Gastroesophageal sphincter (tissue), 4 donors: ENCODE measurements at regions not wholly inside any gene's neighbourhood (a gene's known extent, or its start where the extent isn't known, plus 50 kb on each side); places are given as distances from the start of the nearest gene placed in this dataset.

Source experiments
- ATAC-seq: fragments of 150-250 bp; one replicate; pipeline ENCODE4 v1.9.1; 2016; ENCODE audit warnings: mild to moderate bottlenecking, moderate library complexity
- H3K27ac ChIP-seq, 4 donors: fragments of 200-600 bp; sonication (generic) in 3 of 4; 1 replicate in 3 of 4; 2 replicates in 1 of 4; pipeline ENCODE4 v1.5.1; 2016 to 2019
- H3K27me3 ChIP-seq: fragments of 200-600 bp; sonication (generic); one replicate; pipeline ENCODE4 v1.5.1; 2019
- H3K36me3 ChIP-seq, 2 donors: fragments of 200-600 bp; sonication (generic); one replicate each; pipeline ENCODE4 v1.5.1; 2019; ENCODE audit warnings: control low read depth in 1 of 2
- H3K4me1 ChIP-seq, 3 donors: fragments of 200-600 bp; sonication (generic); 1 replicate in 2 of 3; 2 replicates in 1 of 3; pipeline ENCODE4 v1.5.1; 2016 to 2019; ENCODE audit warnings: control low read depth in 2 of 3
- H3K4me3 ChIP-seq, 2 donors: fragments of 200-600 bp; sonication (generic); one replicate each; pipeline ENCODE4 v1.5.1; 2019; ENCODE audit warnings: mild to moderate bottlenecking in 1 of 2, moderate library complexity in 1 of 2
- H3K9me3 ChIP-seq, 3 donors: fragments of 200-600 bp; sonication (generic); one replicate each; pipeline ENCODE4 v1.5.1; 2017 to 2019; ENCODE audit warnings: control low read depth in 2 of 3
- CTCF ChIP-seq, 4 experiments: fragments of 200-600 bp in 2 of 4; fragments of 450-650 bp in 2 of 4; sonication (generic) in 1 of 4; IDR thresholded peaks; one replicate each; pipeline ENCODE4 v1.5.1; 2017 to 2019; ENCODE audit warnings: antibody characterized with exemption in 4 of 4, mild to moderate bottlenecking in 2 of 4, moderate library complexity in 2 of 4
- EP300 ChIP-seq: sonication (generic); formaldehyde crosslinking; IDR thresholded peaks from one replicate; pipeline ENCODE4 v1.6.1; 2017; ENCODE audit warnings: antibody characterized with exemption, mild to moderate bottlenecking
- POLR2A ChIP-seq, 2 donors: fragments of 450-650 bp; IDR thresholded peaks; one replicate each; pipeline ENCODE4 v1.6.1; 2017; ENCODE audit warnings: antibody characterized with exemption in 2 of 2, mild to moderate bottlenecking in 2 of 2, moderate library complexity in 1 of 2
- POLR2AphosphoS5 ChIP-seq: sonication (generic); formaldehyde crosslinking; IDR thresholded peaks from one replicate; pipeline ENCODE4 v1.6.1; 2017; ENCODE audit warnings: antibody characterized with exemption
- WGBS, 2 donors: methylation state at CpG; one replicate each; pipeline ENCODE4 v1.1.5; 2018; ENCODE audit warnings: low coverage in 1 of 2; 5-methylcytosine and 5-hydroxymethylcytosine counted together

DNA sequence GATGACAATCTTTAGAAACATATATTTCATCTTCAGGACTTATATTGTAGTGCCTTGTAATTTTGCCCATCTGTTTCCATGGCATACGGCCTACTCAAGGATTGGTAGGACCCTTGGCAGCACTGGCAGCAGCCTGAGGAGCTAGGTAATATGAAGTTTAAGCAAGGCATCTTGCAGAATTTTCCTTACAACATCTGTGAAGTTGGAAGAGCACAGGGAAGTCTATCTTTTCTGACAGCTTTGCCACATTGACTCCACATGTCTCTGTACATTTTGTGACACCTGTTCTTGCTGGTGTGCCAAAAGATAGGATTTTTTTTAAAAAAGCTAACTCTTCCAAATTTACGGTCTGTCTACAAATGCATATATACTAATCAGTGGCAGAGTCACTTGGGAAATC is 1235.2 kb downstream of the PCDH7 start:
- Histone ChIP-seq H3K36me3 (no peaks in the 10 kb centered on the region), H3K4me3 (no peak overlapping the region), H3K9me3 (no peaks in the 10 kb centered on the region), H3K27me3 (no peaks in the 10 kb centered on the region), H3K4me1 (no peaks in the 10 kb centered on the region), H3K27ac (no peak overlapping the region)
- WGBS, 2 donors: 84 to 88% methylated on average over 2 of the region's 2 CpGs
- no peak for TF ChIP-seq POLR2A (IDR thresholded peaks at IDR 0.05)
- TF ChIP-seq CTCF (IDR thresholded peaks at IDR 0.05): no peak
- no peak for TF ChIP-seq POLR2AphosphoS5
- TF ChIP-seq EP300: no peak
- no peak for ATAC-seq

DNA sequence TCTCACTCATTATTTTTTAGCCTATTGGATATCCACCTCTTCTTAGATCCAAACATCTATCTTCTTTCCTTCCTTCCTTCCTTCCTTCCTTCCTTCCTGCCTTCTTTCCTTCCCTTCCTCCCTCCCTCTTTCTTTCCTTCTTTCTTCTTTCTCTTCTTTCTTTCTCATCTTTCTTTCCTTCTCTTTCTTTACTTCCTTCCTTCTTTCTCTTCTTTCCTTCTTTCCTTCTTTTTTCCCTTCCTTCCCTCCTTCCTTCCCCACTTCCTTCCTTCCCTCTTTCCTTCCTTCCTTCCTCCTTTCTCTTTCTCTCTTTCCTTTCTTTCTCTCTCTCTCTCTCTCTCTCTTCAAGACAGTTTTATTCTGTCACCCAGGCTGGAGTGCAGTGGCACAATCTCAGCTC is 1239.8 kb downstream of the PCDH7 start:
- Histone ChIP-seq H3K4me1 (no peaks in the 10 kb centered on the region), H3K27me3 (no peaks in the 10 kb centered on the region), H3K4me3 (no peak overlapping the region), H3K36me3 (no peaks in the 10 kb centered on the region), H3K27ac (no peak overlapping the region), H3K9me3 (no peaks in the 10 kb centered on the region)
- TF ChIP-seq CTCF (IDR thresholded peaks at IDR 0.05): no peak
- TF ChIP-seq POLR2AphosphoS5: no peak
- no peak for TF ChIP-seq EP300
- TF ChIP-seq POLR2A (IDR thresholded peaks at IDR 0.05): no peak
- no peak for ATAC-seq

DNA sequence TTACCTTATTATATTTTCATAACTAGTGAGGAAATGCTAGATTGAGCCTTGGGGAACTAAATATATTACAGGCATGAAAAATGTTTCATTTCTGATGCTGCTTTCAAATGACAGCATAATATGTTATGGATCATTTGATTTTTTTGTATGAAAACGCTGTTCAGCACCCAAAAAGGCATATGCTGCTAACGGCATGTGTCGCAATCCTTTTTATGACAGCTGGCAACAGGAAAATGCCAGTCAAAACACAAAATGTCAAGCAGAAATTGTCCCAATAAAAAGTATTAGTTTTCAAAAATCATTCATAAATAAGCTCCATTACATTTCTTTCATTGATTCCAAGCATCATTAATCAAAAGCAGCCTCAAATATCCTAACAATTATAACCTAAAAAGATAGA is 1244.5 kb downstream of the PCDH7 start:
- Histone ChIP-seq H3K4me1 (no peaks in the 10 kb centered on the region), H3K9me3 (no peaks in the 10 kb centered on the region), H3K27ac (no peak overlapping the region), H3K36me3 (no peaks in the 10 kb centered on the region), H3K27me3 (no peaks in the 10 kb centered on the region), H3K4me3 (no peak overlapping the region)
- 64 to 65% methylated on average over 3 of the region's 3 CpGs for WGBS, 2 donors
- no peak for ATAC-seq
- TF ChIP-seq POLR2AphosphoS5 (no peak), POLR2A (IDR thresholded peaks at IDR 0.05) (no peak), CTCF (IDR thresholded peaks at IDR 0.05) (no peak), EP300 (no peak)

DNA sequence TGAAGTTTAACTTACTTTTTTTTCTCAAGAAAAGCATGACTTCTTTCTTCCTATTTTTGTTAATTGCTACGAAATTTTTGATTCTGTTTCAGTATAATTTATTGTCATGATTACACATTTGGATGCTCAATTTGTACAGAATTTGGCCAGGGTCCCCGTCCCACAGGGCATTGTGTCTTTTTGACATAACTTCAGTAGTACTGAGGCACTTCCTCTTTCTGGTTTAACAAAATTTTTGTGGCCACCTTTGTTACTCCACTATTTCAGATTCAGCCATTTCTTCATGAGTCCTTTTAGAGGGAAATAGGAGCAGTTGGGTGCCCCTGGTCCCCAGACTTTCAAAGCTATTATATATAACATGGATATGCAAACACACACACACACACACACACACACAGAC is 1248.7 kb downstream of the PCDH7 start:
- no peaks in the 10 kb centered on the region for H3K36me3 ChIP-seq
- no peak overlapping the region for H3K27ac ChIP-seq
- no peak for ATAC-seq
- no peak for TF ChIP-seq POLR2A (IDR thresholded peaks at IDR 0.05)
- no peak for TF ChIP-seq POLR2AphosphoS5
- TF ChIP-seq CTCF (IDR thresholded peaks at IDR 0.05): no peak
- no peak for TF ChIP-seq EP300
- H3K4me1 ChIP-seq: no peaks in the 10 kb centered on the region
- H3K9me3 ChIP-seq: no peaks in the 10 kb centered on the region
- no peak overlapping the region for H3K4me3 ChIP-seq
- H3K27me3 ChIP-seq: no peaks in the 10 kb centered on the region
- WGBS, 2 donors: 68 to 77% methylated on average over 2 of the region's 2 CpGs

- no peak overlapping the region for H3K27ac ChIP-seq
- WGBS, 2 donors: 76 to 80% methylated on average over 2 of the region's 2 CpGs
- no peak for ATAC-seq
- TF ChIP-seq EP300 (no peak), POLR2AphosphoS5 (no peak), POLR2A (IDR thresholded peaks at IDR 0.05) (no peak), CTCF (IDR thresholded peaks at IDR 0.05) (no peak)
- H3K36me3 ChIP-seq: no peaks in the 10 kb centered on the region
- H3K27me3 ChIP-seq: no peaks in the 10 kb centered on the region
- H3K4me3 ChIP-seq: no peak overlapping the region
- no peaks in the 10 kb centered on the region for H3K4me1 ChIP-seq
- no peaks in the 10 kb centered on the region for H3K9me3 ChIP-seq
These were observed 1254.4 kb downstream of the PCDH7 start for GRCh38 chr4:31974490-31975002.
